ENCODE measurements at regions not wholly inside any gene's neighbourhood (a gene's known extent, or its start where the extent isn't known, plus 50 kb on each side); places are given as distances from the start of the nearest gene placed in this dataset.
A peak's percentile ranks its signal among the peaks of the same experiment; 100 is the strongest.

GRCh38 chr3:176824811-176825210, 372.5 kb downstream of the TBL1XR1 start:
- intact Hi-C loops (cut with DNase I), result no loop called here

DNA sequence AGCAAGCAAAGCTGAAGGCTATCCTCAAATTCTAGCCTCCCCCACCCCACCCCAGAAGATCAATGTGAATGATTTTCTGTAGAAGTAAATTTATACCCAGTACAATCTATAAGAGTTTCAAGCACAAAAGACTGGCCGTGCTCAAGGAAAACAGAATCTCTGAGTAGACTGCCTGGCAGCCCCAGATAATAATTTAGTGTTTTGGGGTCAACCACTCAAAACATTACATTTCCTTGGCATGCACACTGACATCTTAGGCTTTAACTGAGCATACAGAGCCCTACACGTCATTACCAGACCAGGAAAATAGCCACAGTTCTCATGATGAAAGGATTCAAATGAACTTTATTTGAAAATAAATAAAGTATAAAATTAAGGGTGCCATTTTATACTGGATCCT, 376.5 kb downstream of the TBL1XR1 start:
- Histone ChIP-seq H3K9me3 (no peaks in the 10 kb centered on the region), H3K36me3 (no peaks in the 10 kb centered on the region), H3K4me3 (no peak overlapping the region), H3K27me3 (no peaks in the 10 kb centered on the region), H3K27ac (no peak overlapping the region), H3K4me1 (no peaks in the 10 kb centered on the region)
- no peak for DNase-seq (ENCODE audit: low spot score in 2 of 2)
- intact Hi-C loops (cut with DNase I), result no loop called here
- TF ChIP-seq, protein P1, sequence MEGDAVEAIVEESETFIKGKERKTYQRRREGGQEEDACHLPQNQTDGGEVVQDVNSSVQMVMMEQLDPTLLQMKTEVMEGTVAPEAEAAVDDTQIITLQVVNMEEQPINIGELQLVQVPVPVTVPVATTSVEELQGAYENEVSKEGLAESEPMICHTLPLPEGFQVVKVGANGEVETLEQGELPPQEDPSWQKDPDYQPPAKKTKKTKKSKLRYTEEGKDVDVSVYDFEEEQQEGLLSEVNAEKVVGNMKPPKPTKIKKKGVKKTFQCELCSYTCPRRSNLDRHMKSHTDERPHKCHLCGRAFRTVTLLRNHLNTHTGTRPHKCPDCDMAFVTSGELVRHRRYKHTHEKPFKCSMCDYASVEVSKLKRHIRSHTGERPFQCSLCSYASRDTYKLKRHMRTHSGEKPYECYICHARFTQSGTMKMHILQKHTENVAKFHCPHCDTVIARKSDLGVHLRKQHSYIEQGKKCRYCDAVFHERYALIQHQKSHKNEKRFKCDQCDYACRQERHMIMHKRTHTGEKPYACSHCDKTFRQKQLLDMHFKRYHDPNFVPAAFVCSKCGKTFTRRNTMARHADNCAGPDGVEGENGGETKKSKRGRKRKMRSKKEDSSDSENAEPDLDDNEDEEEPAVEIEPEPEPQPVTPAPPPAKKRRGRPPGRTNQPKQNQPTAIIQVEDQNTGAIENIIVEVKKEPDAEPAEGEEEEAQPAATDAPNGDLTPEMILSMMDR (IDR thresholded peaks at IDR 0.05), result no peak

More at GRCh38 chr3:176824811-176825210, 372.5 kb downstream of the TBL1XR1 start:
- H3K27me3 ChIP-seq, result no peaks in the 10 kb centered on the region
- no peaks in the 10 kb centered on the region for H3K4me1 ChIP-seq
- H3K27ac ChIP-seq, result no peak overlapping the region
- no peaks in the 10 kb centered on the region for H3K36me3 ChIP-seq
- no peak overlapping the region for H3K4me3 ChIP-seq
- DNase-seq (ENCODE audit: low spot score in 2 of 2), result no peak
- H3K9me3 ChIP-seq, result no peaks in the 10 kb centered on the region
- TF ChIP-seq, protein P1 (IDR thresholded peaks at IDR 0.05), result no peak

DNA sequence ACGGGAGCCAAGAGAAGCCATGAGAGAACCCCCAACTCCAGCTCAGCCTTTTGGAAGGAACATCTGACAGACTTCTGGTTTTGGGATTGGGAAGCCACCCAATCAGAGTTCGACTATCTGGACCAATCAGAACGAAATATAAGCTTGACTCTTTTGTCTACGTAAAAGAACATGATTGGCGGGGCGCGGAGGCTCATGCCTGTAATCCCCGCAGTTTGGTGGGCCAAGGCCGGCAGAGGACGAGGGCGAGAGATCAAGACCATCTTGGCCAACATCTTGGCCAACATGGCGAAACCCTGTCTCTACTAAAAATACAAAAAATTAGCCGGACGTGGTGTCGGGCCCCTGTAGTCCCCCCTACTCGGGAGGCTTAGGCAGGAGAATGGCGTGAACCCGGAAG, 380.3 kb downstream of the TBL1XR1 start:
- no peak for DNase-seq (ENCODE audit: low spot score in 2 of 2)
- no peaks in the 10 kb centered on the region for H3K27me3 ChIP-seq

GRCh38 chr3:176814285-176814684, 383.0 kb downstream of the TBL1XR1 start:
- Histone ChIP-seq H3K4me3 (no peak overlapping the region), H3K9me3 (no peaks in the 10 kb centered on the region), H3K36me3 (no peaks in the 10 kb centered on the region), H3K27me3 (no peaks in the 10 kb centered on the region), H3K4me1 (no peaks in the 10 kb centered on the region), H3K27ac (no peak overlapping the region)
- no peak for DNase-seq (ENCODE audit: low spot score in 2 of 2)
- intact Hi-C loops (cut with DNase I), result no loop called here
- TF ChIP-seq, protein P1 (IDR thresholded peaks at IDR 0.05), result peak in 2 of 3 experiments; percentile 17 to 56

More for the DNA sequence above, 380.3 kb downstream of the TBL1XR1 start:
- intact Hi-C loops (cut with DNase I), result no loop called here
- no peaks in the 10 kb centered on the region for H3K9me3 ChIP-seq
- TF ChIP-seq, protein P1 (IDR thresholded peaks at IDR 0.05), result no peak
- H3K36me3 ChIP-seq, result no peaks in the 10 kb centered on the region
- H3K4me1 ChIP-seq, result no peaks in the 10 kb centered on the region
- no peak overlapping the region for H3K27ac ChIP-seq
- H3K4me3 ChIP-seq, result no peak overlapping the region

DNA sequence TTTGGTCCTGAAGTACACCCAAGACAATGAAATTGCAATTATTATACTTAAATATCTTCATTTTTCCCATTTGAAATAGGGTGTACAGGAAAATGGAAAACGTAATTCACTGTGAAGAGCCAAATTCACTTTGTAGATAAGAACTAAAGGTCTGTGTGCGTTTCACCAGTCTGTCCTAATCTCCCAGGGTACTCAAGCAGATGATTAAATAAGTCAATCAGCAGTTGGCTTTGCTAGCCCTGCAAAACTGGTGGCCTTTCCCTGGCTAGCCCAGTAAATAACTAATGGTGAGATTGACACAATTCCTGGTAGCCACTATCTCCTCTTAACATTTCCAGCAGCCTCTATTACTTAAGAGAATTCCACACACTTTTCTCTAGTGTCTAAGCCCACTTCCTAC, 389.3 kb downstream of the TBL1XR1 start:
- no peak overlapping the region for H3K4me3 ChIP-seq
- no peaks in the 10 kb centered on the region for H3K36me3 ChIP-seq
- no peak for DNase-seq (ENCODE audit: low spot score in 2 of 2)
- H3K9me3 ChIP-seq, result no peaks in the 10 kb centered on the region
- H3K4me1 ChIP-seq, result no peaks in the 10 kb centered on the region
- no peak overlapping the region for H3K27ac ChIP-seq
- intact Hi-C loops (cut with DNase I), result no loop called here
- TF ChIP-seq, protein P1 (IDR thresholded peaks at IDR 0.05), result no peak
- H3K27me3 ChIP-seq, result no peaks in the 10 kb centered on the region

GRCh38 chr3:176799675-176800074, 397.6 kb downstream of the TBL1XR1 start:
- no peak for DNase-seq (ENCODE audit: low spot score in 2 of 2)
- no peaks in the 10 kb centered on the region for H3K36me3 ChIP-seq
- no peak overlapping the region for H3K27ac ChIP-seq
- no peaks in the 10 kb centered on the region for H3K4me1 ChIP-seq
- H3K9me3 ChIP-seq, result peaks cover 0 to 3% of the 10 kb centered on the region in 2 donors
- intact Hi-C loops (cut with DNase I), result no loop called here
- TF ChIP-seq, protein P1 (IDR thresholded peaks at IDR 0.05), result no peak
- H3K27me3 ChIP-seq, result no peaks in the 10 kb centered on the region
- H3K4me3 ChIP-seq, result no peak overlapping the region
